SH-SY5Y (cell line): ENCODE measurements at regions not wholly inside any gene's neighbourhood (a gene's known extent, or its start where the extent isn't known, plus 50 kb on each side); places are given as distances from the start of the nearest gene placed in this dataset.

ENCODE experiments used
- GATA2 ChIP-seq: IDR thresholded peaks from 2 replicates; pipeline ENCODE4 v1.6.1; 2011; ENCODE audit warnings: mild to moderate bottlenecking, low read depth, low read length
- GATA3 ChIP-seq: IDR thresholded peaks from 2 replicates; pipeline ENCODE4 v1.6.1; 2011; ENCODE audit warnings: low read depth, mild to moderate bottlenecking, low read length, moderate library complexity

- TF ChIP-seq GATA3, result no peak
- no peak for TF ChIP-seq GATA2
Measured at GRCh38 chr5:158301186-158301585, 442.2 kb upstream of the CLINT1 start.
